ENCODE measurements at regions not wholly inside any gene's neighbourhood (a gene's known extent, or its start where the extent isn't known, plus 50 kb on each side); places are given as distances from the start of the nearest gene placed in this dataset.

GRCh38 chr9:29906065-29906464 is 2332.8 kb upstream of the C9orf72 start:
- intact Hi-C loops (cut with DNase I), result no loop called here
- Histone ChIP-seq H3K36me3 (no peaks in the 10 kb centered on the region), H3K4me1 (no peaks in the 10 kb centered on the region), H3K27ac (no peak overlapping the region), H3K4me3 (no peak overlapping the region), H3K27me3 (no peaks in the 10 kb centered on the region), H3K9me3 (no peaks in the 10 kb centered on the region)
- TF ChIP-seq CTCF (IDR thresholded peaks at IDR 0.05), result no peak
- DNase-seq (no peak), ATAC-seq (no peak)

- no peaks in the 10 kb centered on the region for H3K9me3 ChIP-seq
- no peaks in the 10 kb centered on the region for H3K36me3 ChIP-seq
- DNase-seq, result no peak
- ATAC-seq, result no peak
- H3K27ac ChIP-seq, result no peak overlapping the region
- TF ChIP-seq CTCF (IDR thresholded peaks at IDR 0.05), result no peak
- H3K4me3 ChIP-seq, result no peak overlapping the region
- H3K4me1 ChIP-seq, result no peaks in the 10 kb centered on the region
- intact Hi-C loops (cut with DNase I), result no loop called here
- H3K27me3 ChIP-seq, result no peaks in the 10 kb centered on the region
These were observed 2354.8 kb upstream of the C9orf72 start for GRCh38 chr9:29928072-29928471.

- Histone ChIP-seq H3K27me3 (no peaks in the 10 kb centered on the region), H3K9me3 (peaks cover 0 to 9% of the 10 kb centered on the region in 2 donors), H3K4me1 (no peaks in the 10 kb centered on the region), H3K36me3 (no peaks in the 10 kb centered on the region), H3K27ac (no peak overlapping the region), H3K4me3 (no peak overlapping the region)
- DNase-seq (no peak), ATAC-seq (no peak)
- intact Hi-C loops (cut with DNase I), result no loop called here
- TF ChIP-seq CTCF (IDR thresholded peaks at IDR 0.05), result no peak
These were observed 2366.3 kb upstream of the C9orf72 start for GRCh38 chr9:29939559-29939958.

- no peak for DNase-seq
- Histone ChIP-seq H3K4me1 (no peaks in the 10 kb centered on the region), H3K36me3 (no peaks in the 10 kb centered on the region), H3K9me3 (no peaks in the 10 kb centered on the region), H3K4me3 (no peak overlapping the region), H3K27me3 (no peaks in the 10 kb centered on the region), H3K27ac (no peak overlapping the region)
- TF ChIP-seq CTCF (IDR thresholded peaks at IDR 0.05), result no peak
- no peak for ATAC-seq
- intact Hi-C loops (cut with DNase I), result no loop called here
These were observed 2371.7 kb upstream of the C9orf72 start for GRCh38 chr9:29945012-29945411.

GRCh38 chr9:29958469-29958868 is 2385.2 kb upstream of the C9orf72 start:
- no peak for TF ChIP-seq CTCF (IDR thresholded peaks at IDR 0.05)
- H3K27me3 ChIP-seq, result no peaks in the 10 kb centered on the region
- H3K36me3 ChIP-seq, result no peaks in the 10 kb centered on the region
- no peaks in the 10 kb centered on the region for H3K9me3 ChIP-seq
- DNase-seq (no peak), ATAC-seq (no peak)
- intact Hi-C loops (cut with DNase I), result no loop called here
- no peaks in the 10 kb centered on the region for H3K4me1 ChIP-seq
- no peak overlapping the region for H3K4me3 ChIP-seq
- H3K27ac ChIP-seq, result no peak overlapping the region
